Mammary epithelial cell (primary cell): ENCODE measurements at regions not wholly inside any gene's neighbourhood (a gene's known extent, or its start where the extent isn't known, plus 50 kb on each side); places are given as distances from the start of the nearest gene placed in this dataset.

Experiments used
- CTCF ChIP-seq, 2 donors: IDR thresholded peaks in 1 of 2; conservative IDR thresholded peaks in 1 of 2; 2 replicates each; pipeline ENCODE4 v1.5.1; 2011 to 2012; ENCODE audit warnings: inconsistent platforms in 2 of 2, low read length in 2 of 2, mild to moderate bottlenecking in 2 of 2, control low read depth in 1 of 2, low read depth in 1 of 2; ENCODE audit not compliant: insufficient read depth in 1 of 2; ENCODE audit errors: extremely low read depth in 1 of 2
- EZH2 ChIP-seq: IDR thresholded peaks from 2 replicates; pipeline ENCODE4 v1.6.1; 2012; ENCODE audit warnings: low read length, inconsistent platforms, borderline replicate concordance

DNA sequence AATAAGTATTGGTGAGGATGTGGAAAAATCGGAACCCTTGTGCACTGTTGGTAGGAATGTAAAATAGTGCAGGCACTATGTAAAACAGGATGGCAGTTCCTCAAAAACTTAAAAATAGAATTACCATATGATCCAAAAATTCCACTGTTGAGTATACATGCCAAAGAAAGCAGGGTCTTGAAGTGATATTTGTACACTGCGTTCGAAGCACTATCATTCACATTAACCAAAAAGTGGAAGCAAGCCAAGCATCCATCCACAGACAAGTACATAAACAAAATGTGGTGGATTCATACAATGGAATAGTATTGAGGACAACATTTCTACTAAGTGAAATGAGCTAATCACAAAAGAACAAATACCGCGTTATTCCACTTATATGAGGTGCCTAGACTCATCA is 200.7 kb downstream of the TJP1 start:
- no peak for TF ChIP-seq CTCF (conservative IDR thresholded peaks at IDR 0.05 in 1 of 2, IDR thresholded peaks at IDR 0.05 in 1 of 2; ENCODE audit: extremely low read depth in 1 of 2, insufficient read depth in 1 of 2, low read depth in 1 of 2, low read length in 2 of 2)
- TF ChIP-seq EZH2, result no peak
